Upper lobe of left lung (tissue), 4 donors: ENCODE measurements at regions not wholly inside any gene's neighbourhood (a gene's known extent, or its start where the extent isn't known, plus 50 kb on each side); places are given as distances from the start of the nearest gene placed in this dataset.

Source experiments
- EP300 ChIP-seq, 4 donors: sonication (generic); formaldehyde crosslinking; IDR thresholded peaks; one replicate each; pipeline ENCODE4 v1.5.1; 2017; ENCODE audit warnings: antibody characterized with exemption in 4 of 4, control low read depth in 2 of 4
- POLR2A ChIP-seq, 4 donors: fragments of 450-650 bp; IDR thresholded peaks; one replicate each; pipeline ENCODE4 v1.5.1; 2016 to 2017; ENCODE audit warnings: antibody characterized with exemption in 4 of 4, mild to moderate bottlenecking in 2 of 4
- TF ChIP-seq, protein P1 (sequence below), 6 experiments: fragments of 450-650 bp in 4 of 6; fragments of 200-600 bp in 2 of 6; sonication (generic) in 2 of 6; IDR thresholded peaks; one replicate each; pipeline ENCODE4 v1.5.1; 2016 to 2019; ENCODE audit warnings: antibody characterized with exemption in 6 of 6

DNA sequence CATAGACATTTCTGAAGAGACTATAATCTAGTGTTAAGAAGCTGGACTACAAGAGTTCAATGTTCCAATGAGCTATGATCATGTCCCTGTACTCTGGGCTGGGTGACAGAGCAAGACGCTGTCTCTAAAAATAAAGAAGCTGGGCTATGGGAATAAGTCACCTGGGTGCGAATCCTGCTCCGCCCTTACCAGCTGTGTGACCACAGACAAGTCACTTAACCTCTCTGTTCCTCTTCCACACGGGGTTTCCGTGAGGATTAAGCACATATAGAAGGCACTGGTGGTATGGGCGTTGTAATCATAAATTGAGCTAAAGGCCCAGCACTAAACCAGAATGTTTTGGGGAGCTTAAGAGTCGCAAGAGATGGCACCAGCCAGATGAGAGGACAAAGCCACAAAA lies 178.5 kb downstream of the HAUS1 start:
- TF ChIP-seq POLR2A (IDR thresholded peaks at IDR 0.05) (no peak), EP300 (IDR thresholded peaks at IDR 0.05) (no peak)
- TF ChIP-seq, protein P1, sequence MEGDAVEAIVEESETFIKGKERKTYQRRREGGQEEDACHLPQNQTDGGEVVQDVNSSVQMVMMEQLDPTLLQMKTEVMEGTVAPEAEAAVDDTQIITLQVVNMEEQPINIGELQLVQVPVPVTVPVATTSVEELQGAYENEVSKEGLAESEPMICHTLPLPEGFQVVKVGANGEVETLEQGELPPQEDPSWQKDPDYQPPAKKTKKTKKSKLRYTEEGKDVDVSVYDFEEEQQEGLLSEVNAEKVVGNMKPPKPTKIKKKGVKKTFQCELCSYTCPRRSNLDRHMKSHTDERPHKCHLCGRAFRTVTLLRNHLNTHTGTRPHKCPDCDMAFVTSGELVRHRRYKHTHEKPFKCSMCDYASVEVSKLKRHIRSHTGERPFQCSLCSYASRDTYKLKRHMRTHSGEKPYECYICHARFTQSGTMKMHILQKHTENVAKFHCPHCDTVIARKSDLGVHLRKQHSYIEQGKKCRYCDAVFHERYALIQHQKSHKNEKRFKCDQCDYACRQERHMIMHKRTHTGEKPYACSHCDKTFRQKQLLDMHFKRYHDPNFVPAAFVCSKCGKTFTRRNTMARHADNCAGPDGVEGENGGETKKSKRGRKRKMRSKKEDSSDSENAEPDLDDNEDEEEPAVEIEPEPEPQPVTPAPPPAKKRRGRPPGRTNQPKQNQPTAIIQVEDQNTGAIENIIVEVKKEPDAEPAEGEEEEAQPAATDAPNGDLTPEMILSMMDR (IDR thresholded peaks at IDR 0.05): no peak
